A673 (cell line): ENCODE measurements at regions not wholly inside any gene's neighbourhood (a gene's known extent, or its start where the extent isn't known, plus 50 kb on each side); places are given as distances from the start of the nearest gene placed in this dataset.

Source experiments
- BruUV-seq: library from RNA; stranded (reverse); fragments of 400-500 nt; replicated peaks from 2 replicates; lab custom pipeline; 2021; lab: Mats Ljungman, UMichigan
- CTCF ChIA-PET: fragments of 300-600 bp; sonication (Branson Sonifier 250); formaldehyde crosslinking; loops from one replicate; lab custom pipeline; 2022; ENCODE audit warnings: antibody characterized with exemption; lab: Charles Lee
- POLR2A ChIA-PET: fragments of 300-600 bp; sonication (Branson Sonifier 250); formaldehyde crosslinking; loops from one replicate; lab custom pipeline; 2022; ENCODE audit warnings: antibody characterized with exemption; ENCODE audit not compliant: low non-redundant PET; lab: Charles Lee
- DNase-seq: peaks from one replicate; pipeline ENCODE4 v3.0.0-alpha.2; 2015; ENCODE audit warnings: low spot score
- H3K27ac ChIP-seq: fragments of 200-600 bp; sonication (generic); 2 replicates; pipeline ENCODE4 v1.5.1; 2016; ENCODE audit warnings: mixed run types, low read depth, mild to moderate bottlenecking, mixed read lengths, antibody characterized with exemption, low read length; ENCODE audit not compliant: poor library complexity, severe bottlenecking
- H3K27me3 ChIP-seq: fragments of 200-600 bp; sonication (generic); replicated peaks from 2 replicates; pipeline ENCODE4 v1.6.1; 2017; ENCODE audit warnings: mixed run types, low read depth, mild to moderate bottlenecking, mixed read lengths, antibody characterized with exemption, low read length; ENCODE audit not compliant: insufficient read depth, poor library complexity
- H3K36me3 ChIP-seq: fragments of 200-600 bp; sonication (generic); 2 replicates; pipeline ENCODE4 v1.6.1; 2016; ENCODE audit warnings: mixed run types, mild to moderate bottlenecking, mixed read lengths, antibody characterized with exemption, low read length; ENCODE audit not compliant: insufficient read depth, poor library complexity, severe bottlenecking
- H3K4me1 ChIP-seq: fragments of 200-600 bp; sonication (generic); 2 replicates; pipeline ENCODE4 v1.6.1; 2017; ENCODE audit warnings: mixed run types, mild to moderate bottlenecking, mixed read lengths, antibody characterized with exemption, low read length; ENCODE audit not compliant: insufficient read depth, poor library complexity, severe bottlenecking
- H3K4me3 ChIP-seq: fragments of 200-600 bp; sonication (generic); 2 replicates; pipeline ENCODE4 v1.5.1; 2016; ENCODE audit warnings: low read depth, mixed run types, mild to moderate bottlenecking, mixed read lengths, low read length; ENCODE audit not compliant: poor library complexity, severe bottlenecking
- H3K9me3 ChIP-seq: fragments of 200-600 bp; sonication (generic); 2 replicates; pipeline ENCODE4 v1.6.1; 2016; ENCODE audit warnings: mixed run types, low read depth, mild to moderate bottlenecking, mixed read lengths, antibody characterized with exemption, low read length; ENCODE audit not compliant: poor library complexity, severe bottlenecking
- EZH2 ChIP-seq: fragments of 200-600 bp; sonication (generic); IDR thresholded peaks from 2 replicates; pipeline ENCODE4 v1.6.1; 2017; ENCODE audit warnings: borderline replicate concordance, low read depth, mild to moderate bottlenecking, mixed read lengths, antibody characterized with exemption, low read length; ENCODE audit not compliant: poor library complexity, severe bottlenecking
- intact Hi-C: fragments of 100-400 bp; cut with micrococcal nuclease; formaldehyde crosslinking; loops from one replicate; pipeline ENCODE4 v1.10.0; 2022; ENCODE audit not compliant: unreplicated experiment
- TF ChIP-seq, protein P1 (sequence below): fragments of 300-800, 200-600 bp; sonication (generic); conservative IDR thresholded peaks from 2 replicates; pipeline ENCODE4 v1.5.1; 2017; ENCODE audit warnings: low read depth, mild to moderate bottlenecking, antibody characterized with exemption, low read length, moderate library complexity, mixed read lengths

DNA sequence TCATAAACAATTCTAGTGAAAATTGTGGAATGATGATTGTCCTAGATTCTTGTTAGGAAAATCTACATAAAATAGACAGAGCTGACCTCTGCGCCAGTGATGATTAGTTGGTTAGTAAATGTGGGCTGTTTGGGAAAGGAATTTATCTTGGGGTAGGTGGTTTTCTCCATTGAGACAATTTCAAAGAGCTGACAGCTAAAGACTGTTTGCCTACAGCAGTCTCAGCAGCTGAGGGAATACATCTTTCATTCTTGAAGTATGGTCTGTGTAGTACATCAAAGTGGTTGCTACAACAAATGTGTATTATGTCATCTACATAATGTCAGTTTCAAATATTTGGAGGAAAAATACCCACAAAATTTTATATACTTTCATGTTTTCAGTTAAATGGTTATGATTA, 117.2 kb upstream of the TRPC4 start:
- Histone ChIP-seq H3K27ac (peak overlapping the region; percentile 88), H3K4me1 (peaks cover 15% of the 10 kb centered on the region), H3K27me3 (no peaks in the 10 kb centered on the region), H3K9me3 (peaks cover 9% of the 10 kb centered on the region), H3K4me3 (no peak overlapping the region), H3K36me3 (no peaks in the 10 kb centered on the region)
- no peak for TF ChIP-seq EZH2
- TF ChIP-seq, protein P1, sequence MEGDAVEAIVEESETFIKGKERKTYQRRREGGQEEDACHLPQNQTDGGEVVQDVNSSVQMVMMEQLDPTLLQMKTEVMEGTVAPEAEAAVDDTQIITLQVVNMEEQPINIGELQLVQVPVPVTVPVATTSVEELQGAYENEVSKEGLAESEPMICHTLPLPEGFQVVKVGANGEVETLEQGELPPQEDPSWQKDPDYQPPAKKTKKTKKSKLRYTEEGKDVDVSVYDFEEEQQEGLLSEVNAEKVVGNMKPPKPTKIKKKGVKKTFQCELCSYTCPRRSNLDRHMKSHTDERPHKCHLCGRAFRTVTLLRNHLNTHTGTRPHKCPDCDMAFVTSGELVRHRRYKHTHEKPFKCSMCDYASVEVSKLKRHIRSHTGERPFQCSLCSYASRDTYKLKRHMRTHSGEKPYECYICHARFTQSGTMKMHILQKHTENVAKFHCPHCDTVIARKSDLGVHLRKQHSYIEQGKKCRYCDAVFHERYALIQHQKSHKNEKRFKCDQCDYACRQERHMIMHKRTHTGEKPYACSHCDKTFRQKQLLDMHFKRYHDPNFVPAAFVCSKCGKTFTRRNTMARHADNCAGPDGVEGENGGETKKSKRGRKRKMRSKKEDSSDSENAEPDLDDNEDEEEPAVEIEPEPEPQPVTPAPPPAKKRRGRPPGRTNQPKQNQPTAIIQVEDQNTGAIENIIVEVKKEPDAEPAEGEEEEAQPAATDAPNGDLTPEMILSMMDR = no peak
- no peak for DNase-seq
- CTCF ChIA-PET = no interaction called here
- intact Hi-C loops = loop anchor here (5.0 kb wide), 1 partner anchor 550 kb away; no protein-coding TSS in a partner anchor
- POLR2A ChIA-PET = no interaction called here
- no TSS peak for BruUV-seq

DNA sequence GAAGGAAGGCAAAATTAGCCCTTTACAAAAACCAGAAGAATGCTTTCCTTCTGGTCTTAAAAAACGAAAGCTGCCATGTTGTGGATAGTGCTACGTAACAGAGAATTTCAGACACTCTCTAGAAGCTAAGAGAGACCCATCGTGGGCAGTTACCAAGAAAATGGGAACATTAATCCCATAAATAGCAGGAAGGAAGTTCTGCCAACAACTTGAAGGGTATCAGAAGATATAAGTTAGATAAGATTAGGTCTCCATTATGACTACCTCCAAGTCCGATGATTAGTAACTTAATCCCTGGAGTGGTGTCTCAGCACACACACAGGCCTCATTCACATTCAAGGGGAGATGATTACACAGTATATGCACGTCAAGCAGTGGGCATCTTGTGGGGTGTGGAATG, 115.7 kb upstream of the TRPC4 start:
- POLR2A ChIA-PET = interaction anchor here (0.6 to 1.0 kb wide), 3 partner anchors 118 to 1505 kb away, joined by 3 to 7 read pairs (median 6); no protein-coding TSS in a partner anchor
- peak; percentile 95 for DNase-seq
- TF ChIP-seq, protein P1 = no peak
- no peak for TF ChIP-seq EZH2
- no TSS peak for BruUV-seq
- no peaks in the 10 kb centered on the region for H3K36me3 ChIP-seq
- H3K4me3 ChIP-seq = peak overlapping the region; percentile 11
- intact Hi-C loops = loop anchor here (2.0 to 5.0 kb wide), 2 partner anchors 238 to 552 kb away; no protein-coding TSS in a partner anchor
- peak overlapping the region; percentile 88 for H3K27ac ChIP-seq
- peaks cover 15% of the 10 kb centered on the region for H3K4me1 ChIP-seq
- H3K27me3 ChIP-seq = no peaks in the 10 kb centered on the region
- CTCF ChIA-PET = interaction anchor here (0.6 to 0.9 kb wide), 2 partner anchors 115 to 116 kb away, joined by 3 read pairs; partner anchors contain the start of gene TRPC4
- no peaks in the 10 kb centered on the region for H3K9me3 ChIP-seq

DNA sequence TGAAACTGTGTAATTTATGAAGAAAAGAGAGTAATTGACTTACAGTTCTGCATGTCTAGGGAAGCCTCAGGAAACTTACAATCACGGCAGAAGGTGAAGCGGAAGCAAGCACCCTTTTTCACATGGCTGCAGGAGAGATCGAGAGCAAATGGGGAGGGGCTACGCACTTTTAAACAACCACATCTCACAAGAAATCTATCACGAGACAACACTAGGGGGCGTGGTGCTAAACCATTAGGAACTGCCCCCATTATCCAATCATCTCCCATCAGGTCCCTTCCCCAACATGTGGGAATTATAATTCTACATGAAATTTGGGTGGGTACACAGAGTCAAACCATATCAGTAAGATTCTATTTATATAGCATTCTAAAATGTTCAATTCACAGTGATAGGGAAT, 114.8 kb upstream of the TRPC4 start:
- ChIA-PET POLR2A (interaction anchor here (0.6 to 1.0 kb wide), 3 partner anchors 279 to 1504 kb away, joined by 3 to 7 read pairs (median 4); no protein-coding TSS in a partner anchor), CTCF (interaction anchor here (0.5 kb wide), 1 partner anchor 100 kb away, joined by 3 read pairs; no protein-coding TSS in a partner anchor)
- TF ChIP-seq, protein P1 = peak; percentile 65
- TF ChIP-seq EZH2 = no peak
- peaks cover 19% of the 10 kb centered on the region for H3K4me1 ChIP-seq
- intact Hi-C loops = loop anchor here (2.0 kb wide), 1 partner anchor 238 kb away; no protein-coding TSS in a partner anchor
- no peaks in the 10 kb centered on the region for H3K9me3 ChIP-seq
- DNase-seq = peak; percentile 94
- no TSS peak for BruUV-seq
- H3K4me3 ChIP-seq = peak overlapping the region; percentile 44
- H3K27ac ChIP-seq = peak overlapping the region; percentile 88
- H3K36me3 ChIP-seq = no peaks in the 10 kb centered on the region
- no peaks in the 10 kb centered on the region for H3K27me3 ChIP-seq
